Aorta (tissue), 5 donors: ENCODE measurements at regions not wholly inside any gene's neighbourhood (a gene's known extent, or its start where the extent isn't known, plus 50 kb on each side); places are given as distances from the start of the nearest gene placed in this dataset.

Experiments
- ATAC-seq: fragments of 200-7000 bp; cut with Tn5 transposase; one replicate; pipeline ENCODE4 v1.9.1; 2022; ENCODE audit warnings: moderate library complexity; ENCODE audit not compliant: low FRiP score
- DNase-seq, 2 donors: peaks; one replicate each; pipeline ENCODE4 v3.0.0-alpha.2; 2020
- H3K27ac ChIP-seq, 2 donors: one replicate each; pipeline ENCODE4 v1.5.1; 2013; ENCODE audit warnings: low read length in 2 of 2, mild to moderate bottlenecking in 2 of 2, moderate library complexity in 2 of 2, control low read depth in 1 of 2, inconsistent platforms in 1 of 2, low read depth in 1 of 2
- H3K27me3 ChIP-seq, 2 donors: one replicate each; pipeline ENCODE4 v1.6.1; 2013; ENCODE audit warnings: control low read depth in 1 of 2, low read length in 1 of 2, mild to moderate bottlenecking in 1 of 2, moderate library complexity in 1 of 2; ENCODE audit not compliant: insufficient read depth in 2 of 2, control insufficient read depth in 1 of 2
- H3K36me3 ChIP-seq, 2 donors: one replicate each; pipeline ENCODE4 v1.6.1; 2013; ENCODE audit warnings: control low read depth in 1 of 2, low read length in 1 of 2, mild to moderate bottlenecking in 1 of 2; ENCODE audit not compliant: insufficient read depth in 2 of 2, control insufficient read depth in 1 of 2
- H3K4me1 ChIP-seq, 2 donors: one replicate each; pipeline ENCODE4 v1.6.1; 2013; ENCODE audit warnings: low read length in 2 of 2, control low read depth in 1 of 2, mild to moderate bottlenecking in 1 of 2, moderate library complexity in 1 of 2; ENCODE audit not compliant: insufficient read depth in 2 of 2, control insufficient read depth in 1 of 2
- H3K4me3 ChIP-seq, 2 donors: one replicate each; pipeline ENCODE4 v1.5.1; 2013; ENCODE audit warnings: low read length in 2 of 2, control low read depth in 1 of 2, mild to moderate bottlenecking in 1 of 2
- H3K9me3 ChIP-seq: one replicate; pipeline ENCODE4 v1.6.1; 2013; ENCODE audit warnings: mild to moderate bottlenecking, low read length; ENCODE audit not compliant: control insufficient read depth
- WGBS, 2 donors: extraction: QIAGEN DNeasy Blood & Tissue Kit; methylation state at CpG; one replicate each; pipeline ENCODE4 v1.1.7; 2013; 5-methylcytosine and 5-hydroxymethylcytosine counted together
- intact Hi-C, 2 donors: fragments of 100-400 bp; cut with DNase I; formaldehyde crosslinking; loops; one replicate each; pipeline versions ENCODE4 v1.14.2 to v1.15.0; 2022
- donor health status: healthy with polysubstance abuse.
- donor health status: Bipolar disorder and iron deficiency.
- donor health status: DM: no; HTN: no; CAD: no.
- donor health status: DM: no; HTN: no; CAD: no.
- donor health status: DM: yes; HTN: yes; CAD: no.

DNA sequence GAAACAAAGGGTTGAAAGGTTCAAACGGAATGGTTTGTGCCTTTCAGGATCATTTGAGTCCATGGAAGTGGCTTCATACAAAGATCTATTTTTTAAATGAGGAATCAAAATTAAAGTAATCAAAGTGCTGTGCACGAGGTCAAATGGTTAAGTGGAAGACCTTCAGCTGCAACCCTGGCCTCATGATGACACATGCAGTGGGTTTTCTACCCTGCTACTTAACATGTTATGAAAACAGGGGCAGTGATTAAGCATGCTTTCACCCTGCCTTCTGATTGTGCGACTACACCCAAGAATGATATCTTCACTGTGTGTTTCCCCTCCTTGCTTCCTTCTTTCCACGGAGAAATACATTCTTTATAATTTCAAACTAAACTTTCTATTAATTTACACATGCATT lies 604.2 kb downstream of the LRRIQ3 start:
- Histone ChIP-seq H3K4me1 (peaks cover 0 to 3% of the 10 kb centered on the region in 2 donors), H3K27me3 (no peaks in the 10 kb centered on the region), H3K27ac (peak overlapping the region in 1 of 2 donors; percentile 19), H3K9me3 (no peaks in the 10 kb centered on the region), H3K4me3 (peak overlapping the region; percentile 12 to 37), H3K36me3 (no peaks in the 10 kb centered on the region)
- ATAC-seq (no peak), DNase-seq (no peak)
- WGBS, 2 donors = 46% methylated on average over 4 of the region's 4 CpGs
- intact Hi-C loops = no loop called here

DNA sequence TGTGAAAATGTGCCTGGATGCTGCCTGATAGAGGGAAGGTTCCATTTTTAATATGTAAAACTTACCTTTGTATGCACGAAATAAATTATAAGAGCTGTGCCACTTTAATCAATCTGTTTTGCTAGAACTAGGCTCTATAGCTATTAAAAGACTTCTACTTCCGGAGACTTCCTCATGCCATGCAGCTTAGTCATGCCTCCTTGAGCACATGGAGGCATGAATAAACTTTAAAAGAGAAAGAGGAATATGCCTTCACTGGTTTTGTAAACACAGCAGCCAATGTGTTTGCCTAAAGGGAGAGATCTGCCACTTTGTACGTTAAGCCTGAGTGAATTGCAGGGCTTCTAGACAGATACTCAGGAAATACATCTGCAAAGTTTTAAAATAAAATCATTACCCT lies 604.6 kb downstream of the LRRIQ3 start:
- Histone ChIP-seq H3K4me3 (peak overlapping the region; percentile 12 to 37), H3K27me3 (no peaks in the 10 kb centered on the region), H3K36me3 (no peaks in the 10 kb centered on the region), H3K9me3 (no peaks in the 10 kb centered on the region), H3K27ac (peak overlapping the region in 1 of 2 donors; percentile 45), H3K4me1 (peaks cover 0 to 3% of the 10 kb centered on the region in 2 donors)
- DNase-seq (no peak), ATAC-seq (no peak)
- intact Hi-C loops = no loop called here
- WGBS, 2 donors = 1 to 3% methylated on average over 3 of the region's 3 CpGs

DNA sequence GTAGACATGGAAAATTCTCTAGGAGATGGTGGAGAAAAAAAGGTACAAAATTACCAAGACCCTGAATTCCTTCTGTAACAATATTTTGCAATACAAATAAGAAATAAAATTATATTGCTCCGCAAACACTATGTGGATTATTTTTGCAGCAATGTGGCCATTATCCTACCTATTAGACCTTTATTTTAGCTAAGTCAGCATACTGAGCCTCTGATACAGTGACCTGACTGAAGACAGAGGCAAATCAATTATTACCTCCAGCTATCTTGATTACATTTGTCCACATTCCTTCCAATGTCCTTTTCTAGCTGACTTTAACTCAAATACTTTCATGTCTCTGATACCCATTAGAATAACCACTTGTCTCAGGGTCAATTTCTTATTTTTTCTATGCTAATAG lies 610.9 kb downstream of the LRRIQ3 start:
- H3K4me1 ChIP-seq = no peaks in the 10 kb centered on the region
- intact Hi-C loops = no loop called here
- H3K27me3 ChIP-seq = no peaks in the 10 kb centered on the region
- H3K36me3 ChIP-seq = no peaks in the 10 kb centered on the region
- H3K27ac ChIP-seq = no peak overlapping the region
- no peak overlapping the region for H3K4me3 ChIP-seq
- 96 to 100% methylated on average over 1 of the region's 1 CpG for WGBS, 2 donors
- no peak for ATAC-seq
- DNase-seq = no peak
- H3K9me3 ChIP-seq = no peaks in the 10 kb centered on the region

DNA sequence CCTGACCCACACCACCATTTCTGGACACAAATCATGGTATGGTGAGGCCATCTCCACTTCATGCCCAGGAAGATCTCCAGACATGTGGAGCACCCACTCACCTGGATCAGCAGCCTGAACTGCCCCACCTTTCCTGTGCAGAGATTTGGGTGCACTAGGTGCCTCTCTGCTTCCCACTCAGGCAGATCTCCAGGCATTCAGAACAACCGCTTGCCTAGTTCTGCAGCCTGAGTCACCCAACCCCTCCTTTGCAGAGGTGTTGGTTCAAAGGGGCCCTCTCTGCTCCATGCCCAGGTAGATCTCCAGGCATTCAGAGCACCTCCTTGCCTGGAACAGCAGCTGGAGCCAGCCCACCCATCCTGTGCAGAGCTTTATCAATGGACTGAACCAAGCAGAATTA lies 620.8 kb downstream of the LRRIQ3 start:
- intact Hi-C loops = no loop called here
- H3K4me1 ChIP-seq = no peaks in the 10 kb centered on the region
- no peaks in the 10 kb centered on the region for H3K36me3 ChIP-seq
- 94 to 97% methylated on average over 1 of the region's 1 CpG for WGBS, 2 donors
- H3K9me3 ChIP-seq = no peaks in the 10 kb centered on the region
- ATAC-seq (no peak), DNase-seq (no peak)
- H3K27ac ChIP-seq = no peak overlapping the region
- no peaks in the 10 kb centered on the region for H3K27me3 ChIP-seq
- H3K4me3 ChIP-seq = no peak overlapping the region

GRCh38 chr1:73576083-73576482 lies 621.9 kb downstream of the LRRIQ3 start:
- Histone ChIP-seq H3K27me3 (no peaks in the 10 kb centered on the region), H3K36me3 (no peaks in the 10 kb centered on the region), H3K4me3 (no peak overlapping the region), H3K27ac (no peak overlapping the region), H3K4me1 (no peaks in the 10 kb centered on the region), H3K9me3 (no peaks in the 10 kb centered on the region)
- ATAC-seq (no peak), DNase-seq (no peak)
- WGBS, 2 donors = 64 to 70% methylated on average over 2 of the region's 2 CpGs
- intact Hi-C loops = no loop called here

GRCh38 chr1:73564294-73564693 lies 633.7 kb downstream of the LRRIQ3 start:
- no peak overlapping the region for H3K27ac ChIP-seq
- no peaks in the 10 kb centered on the region for H3K27me3 ChIP-seq
- no peaks in the 10 kb centered on the region for H3K4me1 ChIP-seq
- no peaks in the 10 kb centered on the region for H3K36me3 ChIP-seq
- no peak for DNase-seq
- no peak overlapping the region for H3K4me3 ChIP-seq
- intact Hi-C loops = no loop called here
- no peak for ATAC-seq
- WGBS, 2 donors = 64 to 72% methylated on average over 4 of the region's 4 CpGs
- no peaks in the 10 kb centered on the region for H3K9me3 ChIP-seq

GRCh38 chr1:73556270-73556669 lies 641.7 kb downstream of the LRRIQ3 start:
- Histone ChIP-seq H3K9me3 (no peaks in the 10 kb centered on the region), H3K27ac (no peak overlapping the region), H3K27me3 (no peaks in the 10 kb centered on the region), H3K36me3 (no peaks in the 10 kb centered on the region), H3K4me3 (no peak overlapping the region), H3K4me1 (no peaks in the 10 kb centered on the region)
- DNase-seq (no peak), ATAC-seq (no peak)
- intact Hi-C loops = no loop called here

- H3K27me3 ChIP-seq = no peaks in the 10 kb centered on the region
- no peaks in the 10 kb centered on the region for H3K4me1 ChIP-seq
- DNase-seq (peak in 1 of 2 donors; percentile 48), ATAC-seq (no peak)
- H3K27ac ChIP-seq = no peak overlapping the region
- H3K36me3 ChIP-seq = no peaks in the 10 kb centered on the region
- H3K4me3 ChIP-seq = no peak overlapping the region
- 89 to 93% methylated on average over 1 of the region's 1 CpG for WGBS, 2 donors
- no peaks in the 10 kb centered on the region for H3K9me3 ChIP-seq
- intact Hi-C loops = no loop called here
Observed at GRCh38 chr1:73537400-73537799, 660.6 kb downstream of the LRRIQ3 start.

- Histone ChIP-seq H3K4me1 (no peaks in the 10 kb centered on the region), H3K36me3 (no peaks in the 10 kb centered on the region), H3K27me3 (no peaks in the 10 kb centered on the region), H3K9me3 (no peaks in the 10 kb centered on the region), H3K27ac (no peak overlapping the region), H3K4me3 (no peak overlapping the region)
- intact Hi-C loops = no loop called here
- no peak for ATAC-seq
- no peak for DNase-seq
- WGBS, 2 donors = 70 to 75% methylated on average over 3 of the region's 3 CpGs
Observed at GRCh38 chr1:73517603-73518191, 680.3 kb downstream of the LRRIQ3 start.
